GM12892 (cell line): ENCODE measurements at regions not wholly inside any gene's neighbourhood (a gene's known extent, or its start where the extent isn't known, plus 50 kb on each side); places are given as distances from the start of the nearest gene placed in this dataset.

Experiments used
- POLR2A ChIP-seq: IDR thresholded peaks from 2 replicates; pipeline ENCODE4 v1.6.1; 2011; ENCODE audit warnings: low read depth, low read length, control low read depth
- POLR2AphosphoS5 ChIP-seq: IDR thresholded peaks from 2 replicates; pipeline ENCODE4 v1.6.1; 2011; ENCODE audit warnings: low read depth, low read length, control low read depth
- TAF1 ChIP-seq: IDR thresholded peaks from 2 replicates; pipeline ENCODE4 v1.6.1; 2011; ENCODE audit warnings: low read depth, mild to moderate bottlenecking, control low read depth, low read length, borderline replicate concordance

GRCh38 chr5:21263361-21263760, 1275.4 kb upstream of the CDH18 start:
- TF ChIP-seq POLR2AphosphoS5 = no peak
- no peak for TF ChIP-seq POLR2A
- TF ChIP-seq TAF1 = no peak
